ENCODE measurements at regions not wholly inside any gene's neighbourhood (a gene's known extent, or its start where the extent isn't known, plus 50 kb on each side); places are given as distances from the start of the nearest gene placed in this dataset.

DNA sequence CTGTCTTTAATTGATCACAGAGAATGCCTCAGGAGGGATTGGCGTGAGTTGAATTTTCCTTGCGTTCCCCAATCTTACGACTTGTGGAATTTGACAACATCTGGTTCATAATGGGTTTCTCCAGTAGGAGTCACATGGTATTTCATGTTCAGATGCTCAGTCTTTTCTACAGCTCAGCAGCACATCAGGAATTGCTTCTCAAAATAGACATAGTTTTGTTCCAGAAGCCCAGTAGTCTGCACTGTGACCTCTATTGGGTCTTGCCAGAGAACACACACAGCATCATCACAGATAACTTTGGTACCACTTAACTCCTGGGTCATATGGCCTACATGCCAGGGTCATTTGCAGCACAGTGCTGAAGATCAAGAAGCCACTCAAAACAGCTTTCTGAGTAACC is 282.5 kb upstream of the HTR2A start:
- Histone ChIP-seq H4K20me1 (replicated peaks; ENCODE audit: control insufficient read depth, extremely low read depth, insufficient read depth, low read length) (no peaks in the 10 kb centered on the region), H3K9ac (replicated peaks; ENCODE audit: extremely low read depth, insufficient read depth, low read length) (no peak overlapping the region), H3K9me1 (replicated peaks; ENCODE audit: control insufficient read depth, extremely low read depth, insufficient read depth, low read length) (no peaks in the 10 kb centered on the region), H3K27me3 (ENCODE audit: control insufficient read depth in 2 of 2, insufficient read depth in 2 of 2, low read length in 2 of 2) (no peaks in the 10 kb centered on the region), H3K36me3 (ENCODE audit: control insufficient read depth in 2 of 2, extremely low read depth in 1 of 2, insufficient read depth in 2 of 2, low read length in 2 of 2) (no peaks in the 10 kb centered on the region), H3K27ac (ENCODE audit: insufficient read depth, low read depth, low read length) (no peak overlapping the region), H3K9me3 (replicated peaks; ENCODE audit: control insufficient read depth, insufficient read depth, low read length) (peaks cover 2% of the 10 kb centered on the region), H3K79me2 (ENCODE audit: control insufficient read depth, insufficient read depth, low read length) (no peaks in the 10 kb centered on the region), H3K4me2 (ENCODE audit: insufficient read depth, low read length) (no peak overlapping the region), H3K4me3 (replicated peaks in 1 of 3; ENCODE audit: insufficient read depth in 1 of 3, low read depth in 1 of 3, low read length in 3 of 3) (no peak overlapping the region), H2AFZ (ENCODE audit: low read depth, low read length) (no peak overlapping the region), H3K4me1 (ENCODE audit: control insufficient read depth, extremely low read depth, insufficient read depth, low read length) (no peaks in the 10 kb centered on the region)
- ChIA-PET CTCF (no interaction called here), POLR2A (no interaction called here)
- dilution Hi-C loops (cut with MboI; ENCODE audit: extremely low pct_ligation_motif_present, low sequenced_read_pairs) (no loop called here), intact Hi-C loops (cut with micrococcal nuclease) (no loop called here)
- TF ChIP-seq EZH2 (IDR thresholded peaks at IDR 0.05; ENCODE audit: borderline replicate concordance, low read depth, low read length, severe bottlenecking), result no peak
- TF ChIP-seq POLR2A (IDR thresholded peaks at IDR 0.05; ENCODE audit: low read depth, low read length), result no peak
- TF ChIP-seq JUN (IDR thresholded peaks at IDR 0.05; ENCODE audit: borderline replicate concordance, insufficient read depth, insufficient read length, low read depth), result no peak
- TF ChIP-seq FOS (IDR thresholded peaks at IDR 0.05; ENCODE audit: borderline replicate concordance, insufficient read depth, low read length), result no peak
- no peak for TF ChIP-seq POLR2AphosphoS5 (IDR thresholded peaks at IDR 0.05; ENCODE audit: insufficient read depth, low read depth, low read length)
- TF ChIP-seq MYC (IDR thresholded peaks at IDR 0.05; ENCODE audit: low read depth, low read length), result no peak
- TF ChIP-seq GATA2 (IDR thresholded peaks at IDR 0.05; ENCODE audit: insufficient read depth, insufficient read length, low read depth, low read length), result no peak
- TF ChIP-seq, protein P1, sequence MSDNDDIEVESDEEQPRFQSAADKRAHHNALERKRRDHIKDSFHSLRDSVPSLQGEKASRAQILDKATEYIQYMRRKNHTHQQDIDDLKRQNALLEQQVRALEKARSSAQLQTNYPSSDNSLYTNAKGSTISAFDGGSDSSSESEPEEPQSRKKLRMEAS (IDR thresholded peaks at IDR 0.05; ENCODE audit: insufficient read depth, insufficient read length), result no peak
- TF ChIP-seq, protein P2, sequence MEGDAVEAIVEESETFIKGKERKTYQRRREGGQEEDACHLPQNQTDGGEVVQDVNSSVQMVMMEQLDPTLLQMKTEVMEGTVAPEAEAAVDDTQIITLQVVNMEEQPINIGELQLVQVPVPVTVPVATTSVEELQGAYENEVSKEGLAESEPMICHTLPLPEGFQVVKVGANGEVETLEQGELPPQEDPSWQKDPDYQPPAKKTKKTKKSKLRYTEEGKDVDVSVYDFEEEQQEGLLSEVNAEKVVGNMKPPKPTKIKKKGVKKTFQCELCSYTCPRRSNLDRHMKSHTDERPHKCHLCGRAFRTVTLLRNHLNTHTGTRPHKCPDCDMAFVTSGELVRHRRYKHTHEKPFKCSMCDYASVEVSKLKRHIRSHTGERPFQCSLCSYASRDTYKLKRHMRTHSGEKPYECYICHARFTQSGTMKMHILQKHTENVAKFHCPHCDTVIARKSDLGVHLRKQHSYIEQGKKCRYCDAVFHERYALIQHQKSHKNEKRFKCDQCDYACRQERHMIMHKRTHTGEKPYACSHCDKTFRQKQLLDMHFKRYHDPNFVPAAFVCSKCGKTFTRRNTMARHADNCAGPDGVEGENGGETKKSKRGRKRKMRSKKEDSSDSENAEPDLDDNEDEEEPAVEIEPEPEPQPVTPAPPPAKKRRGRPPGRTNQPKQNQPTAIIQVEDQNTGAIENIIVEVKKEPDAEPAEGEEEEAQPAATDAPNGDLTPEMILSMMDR (IDR thresholded peaks at IDR 0.05; ENCODE audit: extremely low read depth in 1 of 2, insufficient read depth in 1 of 2, low read depth in 1 of 2, low read length in 2 of 2), result no peak
- no peak for DNase-seq (ENCODE audit: low read depth, low spot score)
- no peak for FAIRE-seq
- BruUV-seq (replicated peaks), result no TSS peak
